PC-3 (cell line): ENCODE measurements at regions not wholly inside any gene's neighbourhood (a gene's known extent, or its start where the extent isn't known, plus 50 kb on each side); places are given as distances from the start of the nearest gene placed in this dataset.

ENCODE experiments used
- EZH2 ChIP-seq: fragments of 300-600 bp; sonication (generic); IDR thresholded peaks from one replicate; pipeline ENCODE4 v1.6.1; 2017; ENCODE audit warnings: antibody characterized with exemption, mild to moderate bottlenecking, low read length; ENCODE audit not compliant: unreplicated experiment
- EZH2phosphoT487 ChIP-seq: fragments of 300-600 bp; sonication (generic); IDR thresholded peaks from 2 replicates; pipeline ENCODE4 v1.6.1; 2018; ENCODE audit warnings: mild to moderate bottlenecking, antibody characterized with exemption, low read length, borderline replicate concordance
- TF ChIP-seq, protein P1 (sequence below): fragments of 300-600 bp; sonication (generic); conservative IDR thresholded peaks from 2 replicates; pipeline ENCODE4 v1.5.1; 2017; ENCODE audit warnings: antibody characterized with exemption, low read depth, mild to moderate bottlenecking, low read length

DNA sequence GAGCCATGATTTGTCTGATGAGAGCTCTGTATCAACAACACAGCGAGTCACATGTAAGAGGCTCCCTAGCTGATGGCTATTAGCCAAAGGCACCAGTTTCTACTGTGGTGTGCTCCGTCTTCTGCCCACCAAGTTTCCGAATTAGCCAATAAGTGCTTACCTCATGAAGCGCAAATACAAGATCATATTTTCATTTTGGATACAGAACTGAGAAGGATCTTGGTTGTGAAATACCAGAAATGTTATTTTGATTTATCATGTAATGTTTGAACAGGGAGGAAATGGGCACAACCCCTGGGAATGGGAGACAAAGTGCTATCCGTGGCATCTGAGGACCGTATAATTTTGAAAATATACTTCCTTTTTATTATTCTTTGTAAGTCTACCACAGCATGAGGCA, 234.3 kb downstream of the DACT1 start:
- TF ChIP-seq, protein P1, sequence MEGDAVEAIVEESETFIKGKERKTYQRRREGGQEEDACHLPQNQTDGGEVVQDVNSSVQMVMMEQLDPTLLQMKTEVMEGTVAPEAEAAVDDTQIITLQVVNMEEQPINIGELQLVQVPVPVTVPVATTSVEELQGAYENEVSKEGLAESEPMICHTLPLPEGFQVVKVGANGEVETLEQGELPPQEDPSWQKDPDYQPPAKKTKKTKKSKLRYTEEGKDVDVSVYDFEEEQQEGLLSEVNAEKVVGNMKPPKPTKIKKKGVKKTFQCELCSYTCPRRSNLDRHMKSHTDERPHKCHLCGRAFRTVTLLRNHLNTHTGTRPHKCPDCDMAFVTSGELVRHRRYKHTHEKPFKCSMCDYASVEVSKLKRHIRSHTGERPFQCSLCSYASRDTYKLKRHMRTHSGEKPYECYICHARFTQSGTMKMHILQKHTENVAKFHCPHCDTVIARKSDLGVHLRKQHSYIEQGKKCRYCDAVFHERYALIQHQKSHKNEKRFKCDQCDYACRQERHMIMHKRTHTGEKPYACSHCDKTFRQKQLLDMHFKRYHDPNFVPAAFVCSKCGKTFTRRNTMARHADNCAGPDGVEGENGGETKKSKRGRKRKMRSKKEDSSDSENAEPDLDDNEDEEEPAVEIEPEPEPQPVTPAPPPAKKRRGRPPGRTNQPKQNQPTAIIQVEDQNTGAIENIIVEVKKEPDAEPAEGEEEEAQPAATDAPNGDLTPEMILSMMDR, result no peak
- TF ChIP-seq EZH2 (no peak), EZH2phosphoT487 (no peak)
